Forelimb muscle (tissue), 1 donor: ENCODE measurements at regions not wholly inside any gene's neighbourhood (a gene's known extent, or its start where the extent isn't known, plus 50 kb on each side); places are given as distances from the start of the nearest gene placed in this dataset.

ENCODE experiments used
- DNase-seq: peaks from one replicate; pipeline ENCODE4 v3.0.0-alpha.2; 2013; ENCODE audit warnings: low read depth

DNA sequence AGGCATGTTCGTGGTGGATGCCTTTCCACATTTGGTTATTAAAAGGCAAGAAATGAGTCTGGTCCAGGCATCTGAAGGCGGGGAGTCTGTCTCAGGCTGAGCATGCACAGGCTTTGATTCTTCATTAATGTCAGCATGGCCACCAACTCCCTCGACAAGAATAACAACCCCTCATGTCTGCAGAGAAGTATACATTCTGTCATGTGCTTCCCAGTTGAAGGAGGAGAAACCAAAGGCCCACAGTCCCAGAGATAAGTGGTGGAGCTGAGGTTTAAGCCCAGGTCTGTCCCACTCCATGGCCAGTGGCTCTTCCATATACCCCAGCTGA is 61.6 kb upstream of the LAPTM5 start:
- no peak for DNase-seq

GRCh38 chr1:30818568-30819243 is 61.1 kb upstream of the LAPTM5 start:
- no peak for DNase-seq

- DNase-seq = no peak
Observed at GRCh38 chr1:30817548-30817947, 60.0 kb upstream of the LAPTM5 start.

DNA sequence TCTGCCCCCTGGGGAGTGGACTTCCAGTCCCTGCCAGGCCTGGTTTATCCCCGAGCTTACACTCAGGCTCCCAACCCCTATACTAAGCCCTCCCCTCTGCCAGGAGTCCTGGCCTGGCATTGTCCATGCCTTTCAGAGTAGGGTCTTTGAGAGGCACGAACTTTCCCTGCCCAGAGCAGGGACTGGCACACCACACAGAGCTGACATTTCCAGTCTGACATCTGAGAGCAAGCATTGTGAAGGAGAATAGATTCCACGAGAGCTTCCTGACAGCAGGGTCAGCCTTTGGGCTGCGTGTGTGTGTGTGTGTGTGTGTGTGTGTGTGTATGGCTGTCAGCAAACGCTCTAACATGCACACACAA is 59.5 kb upstream of the LAPTM5 start:
- DNase-seq = no peak

DNA sequence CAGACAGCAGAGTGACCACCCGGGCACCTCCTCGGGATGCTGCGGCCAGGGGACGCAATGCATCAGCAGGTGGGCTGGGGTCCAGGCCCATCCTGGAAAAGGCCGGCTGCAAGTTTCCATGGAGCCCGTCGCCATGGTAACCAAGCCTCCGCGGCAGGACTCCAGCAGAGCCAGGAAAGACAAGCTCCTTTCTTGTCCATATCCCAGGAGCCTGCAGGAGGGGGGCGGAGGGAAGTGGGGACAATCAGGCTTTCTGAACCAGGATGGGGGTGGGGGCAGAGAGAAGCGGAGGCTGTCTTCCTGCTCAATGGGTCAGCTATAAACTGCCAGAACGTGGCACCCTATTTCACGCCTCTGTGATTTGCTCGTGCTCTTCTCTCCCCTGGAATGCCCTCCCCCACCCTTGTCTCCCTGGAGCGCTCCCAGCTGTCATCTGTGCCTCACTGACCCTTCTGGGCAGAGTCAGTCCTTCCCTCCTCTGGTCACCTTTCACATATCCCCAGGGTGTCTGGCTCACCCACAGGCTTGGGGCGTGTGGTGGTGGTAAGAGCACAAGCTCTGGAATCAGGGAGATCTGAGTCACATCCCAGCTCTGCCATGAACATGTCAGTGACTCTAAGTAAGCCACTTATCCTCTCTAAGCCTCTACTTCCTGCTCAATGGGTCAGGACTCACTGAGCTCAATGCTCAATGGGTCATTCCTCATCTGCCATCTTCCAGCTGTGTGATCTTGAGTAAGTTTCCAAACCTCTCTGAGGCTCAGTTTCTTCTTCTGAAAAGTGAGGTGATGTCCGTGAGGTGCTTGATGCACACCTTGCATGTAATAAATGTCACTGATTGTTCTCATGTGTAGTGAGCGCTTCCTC is 58.9 kb upstream of the LAPTM5 start:
- peak; percentile 25 for DNase-seq

DNA sequence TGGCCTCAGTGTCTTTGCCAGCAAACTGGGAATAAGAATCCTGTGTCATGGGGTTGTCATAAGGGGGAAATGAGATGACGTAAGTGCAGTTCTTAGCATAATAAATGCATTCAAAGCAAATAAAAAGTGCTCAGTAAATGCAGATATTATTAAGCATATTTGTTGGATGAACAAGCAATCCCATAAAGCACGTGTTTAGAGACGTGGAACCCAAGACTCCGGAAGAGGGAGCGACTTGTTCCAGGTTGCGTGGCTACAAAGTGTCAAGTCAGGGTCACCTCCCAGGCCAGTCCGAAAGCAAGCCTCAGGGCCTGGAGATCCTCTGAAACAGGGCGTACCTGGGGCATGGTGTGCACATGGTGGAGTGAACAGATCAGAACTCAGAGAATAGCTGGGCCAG is 58.0 kb upstream of the LAPTM5 start:
- no peak for DNase-seq

GRCh38 chr1:30814292-30814691 is 56.7 kb upstream of the LAPTM5 start:
- DNase-seq = no peak

DNA sequence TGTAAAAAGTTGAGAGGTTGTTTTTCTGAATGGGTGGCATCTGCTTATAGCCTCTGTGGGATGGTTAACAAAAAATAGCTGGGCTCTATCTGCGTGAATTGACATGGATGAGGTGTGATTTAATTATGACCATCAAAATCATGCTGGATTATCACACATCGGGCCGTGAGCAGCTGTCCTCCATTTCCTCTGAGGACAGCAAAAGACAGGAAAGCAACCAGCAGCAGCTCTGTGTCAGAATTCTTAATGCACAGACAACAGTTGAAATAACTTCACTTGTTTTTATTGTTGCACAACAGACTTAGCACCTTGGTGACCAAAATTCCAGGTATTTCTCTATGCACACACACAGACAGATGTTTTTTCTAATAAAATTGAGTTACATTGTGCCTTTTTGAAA is 54.5 kb upstream of the LAPTM5 start:
- DNase-seq = no peak

DNA sequence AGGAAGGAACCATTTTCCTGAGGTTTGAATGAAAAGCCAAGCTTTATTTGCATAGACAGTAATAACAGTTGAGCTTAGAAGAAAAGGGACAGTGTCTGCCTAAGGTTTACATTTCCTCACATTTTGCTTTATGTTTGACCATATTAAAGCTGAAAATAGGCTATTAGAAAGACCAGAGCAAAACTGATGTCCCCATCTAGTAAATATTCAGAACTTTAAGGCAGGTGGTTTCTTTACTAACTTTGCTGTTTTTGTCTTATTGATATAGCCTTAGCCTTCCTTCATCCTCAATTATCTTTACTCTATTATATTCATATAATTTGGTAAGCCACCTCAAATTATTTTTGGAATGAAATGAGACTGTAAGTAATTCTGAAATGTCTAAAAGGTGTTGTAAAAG is 53.6 kb upstream of the LAPTM5 start:
- DNase-seq = no peak

DNA sequence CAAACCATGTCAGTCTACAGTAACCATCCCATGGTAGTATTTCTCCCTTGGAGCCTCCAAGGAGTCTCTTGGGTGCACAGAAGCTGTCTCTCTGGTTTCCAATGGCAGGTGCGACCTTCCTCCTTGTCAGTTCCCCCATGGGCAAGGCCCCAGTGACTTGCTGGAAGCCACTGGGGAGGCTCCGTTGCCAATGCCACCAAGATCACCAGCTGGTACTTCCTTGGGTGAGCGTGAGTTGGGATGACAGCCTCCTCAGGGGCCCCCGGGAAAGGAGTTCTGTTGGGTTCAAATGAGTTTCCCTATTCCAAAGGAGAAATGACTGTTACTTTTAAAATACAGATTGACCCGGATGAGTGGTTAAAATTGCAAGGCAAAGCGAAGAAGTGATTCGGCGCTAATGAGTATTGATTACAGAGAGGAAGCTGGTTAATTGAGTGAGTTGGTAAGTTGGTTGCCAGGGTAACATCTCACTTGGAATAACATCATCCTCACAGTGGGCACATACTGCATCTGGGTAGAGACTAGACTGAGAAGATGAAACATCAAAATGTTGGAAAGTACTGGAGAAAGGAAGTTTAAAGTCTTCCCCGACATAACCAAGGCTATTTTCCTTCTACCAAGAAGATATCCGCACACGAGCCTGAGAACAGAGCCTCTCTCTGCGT is 53.0 kb upstream of the LAPTM5 start:
- no peak for DNase-seq

GRCh38 chr1:30809514-30810263 is 52.1 kb upstream of the LAPTM5 start:
- no peak for DNase-seq

DNA sequence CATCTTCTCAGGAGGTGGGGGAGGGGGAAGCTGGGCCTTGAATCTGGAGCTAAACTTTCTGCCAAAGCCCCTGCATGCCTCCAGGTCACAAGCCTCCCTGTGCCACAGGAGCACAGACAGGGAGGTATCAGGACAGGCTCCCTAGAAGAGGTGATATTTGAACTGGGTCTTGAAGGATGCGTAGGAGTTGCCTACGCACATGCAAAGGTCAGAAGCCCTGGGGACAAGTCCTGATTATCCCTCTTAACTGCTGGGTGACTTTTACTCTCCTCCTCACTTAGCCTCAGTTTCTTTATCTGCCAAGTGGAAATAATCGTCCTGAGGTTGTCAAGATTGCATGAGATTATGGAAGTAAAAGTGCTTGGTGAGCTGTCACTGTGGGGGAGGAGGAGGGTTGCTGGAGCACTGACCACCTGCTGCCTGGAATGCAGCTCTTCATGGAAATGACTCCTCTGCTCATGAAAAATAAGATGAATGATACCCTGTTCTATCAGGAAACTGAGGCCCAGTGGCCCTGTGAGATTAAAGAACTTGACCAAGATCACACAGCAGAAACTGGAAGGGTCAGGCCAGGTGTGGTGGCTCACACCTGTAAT is 50.6 kb upstream of the LAPTM5 start:
- no peak for DNase-seq

GRCh38 chr1:30807318-30808066 is 49.9 kb upstream of the LAPTM5 start:
- DNase-seq = no peak
